ENCODE measurements at regions not wholly inside any gene's neighbourhood (a gene's known extent, or its start where the extent isn't known, plus 50 kb on each side); places are given as distances from the start of the nearest gene placed in this dataset.
A peak's percentile ranks its signal among the peaks of the same experiment; 100 is the strongest.

- ATAC-seq: no peak
These were observed 169.0 kb upstream of the KIAA1217 start for GRCh38 chr10:24039897-24040296.

- ATAC-seq: no peak
These were observed 167.9 kb upstream of the KIAA1217 start for GRCh38 chr10:24041034-24041433.

- ATAC-seq: no peak
These were observed 167.1 kb upstream of the KIAA1217 start for GRCh38 chr10:24041834-24042233.

- no peak for ATAC-seq
These were observed 166.1 kb upstream of the KIAA1217 start for GRCh38 chr10:24042884-24043283.

GRCh38 chr10:24046060-24046459 lies 162.9 kb upstream of the KIAA1217 start:
- ATAC-seq: no peak

GRCh38 chr10:24047176-24047575 lies 161.8 kb upstream of the KIAA1217 start:
- no peak for ATAC-seq

- no peak for ATAC-seq
These were observed 154.5 kb upstream of the KIAA1217 start for GRCh38 chr10:24054421-24054820.

- no peak for ATAC-seq
These were observed 128.7 kb upstream of the KIAA1217 start for GRCh38 chr10:24080207-24080606.

- no peak for ATAC-seq
These were observed 122.4 kb upstream of the KIAA1217 start for GRCh38 chr10:24086296-24087086.

GRCh38 chr10:24091256-24091655 lies 117.7 kb upstream of the KIAA1217 start:
- ATAC-seq: no peak

GRCh38 chr10:24096281-24096680 lies 112.7 kb upstream of the KIAA1217 start:
- ATAC-seq: no peak

GRCh38 chr10:24097751-24098207 lies 111.2 kb upstream of the KIAA1217 start:
- no peak for ATAC-seq

- no peak for ATAC-seq
These were observed 104.0 kb upstream of the KIAA1217 start for GRCh38 chr10:24104895-24105294.

- no peak for ATAC-seq
These were observed 95.0 kb upstream of the KIAA1217 start for GRCh38 chr10:24113901-24114300.

- ATAC-seq: no peak
These were observed 94.4 kb upstream of the KIAA1217 start for GRCh38 chr10:24114556-24114955.

GRCh38 chr10:24115403-24115802 lies 93.5 kb upstream of the KIAA1217 start:
- ATAC-seq: no peak

GRCh38 chr10:24118246-24118645 lies 90.7 kb upstream of the KIAA1217 start:
- no peak for ATAC-seq

GRCh38 chr10:24119896-24120295 lies 89.0 kb upstream of the KIAA1217 start:
- ATAC-seq: no peak

GRCh38 chr10:24120646-24121045 lies 88.3 kb upstream of the KIAA1217 start:
- ATAC-seq: no peak

GRCh38 chr10:24127516-24127915 lies 81.4 kb upstream of the KIAA1217 start:
- ATAC-seq: no peak

- no peak for ATAC-seq
These were observed 80.7 kb upstream of the KIAA1217 start for GRCh38 chr10:24128066-24128730.

- ATAC-seq: peak; percentile 29
These were observed 76.2 kb upstream of the KIAA1217 start for GRCh38 chr10:24132741-24133140.

- no peak for ATAC-seq
These were observed 75.1 kb upstream of the KIAA1217 start for GRCh38 chr10:24133835-24134234.

GRCh38 chr10:24136070-24136469 lies 72.9 kb upstream of the KIAA1217 start:
- ATAC-seq: no peak
